G401.6 (cell line): ENCODE measurements at regions not wholly inside any gene's neighbourhood (a gene's known extent, or its start where the extent isn't known, plus 50 kb on each side); places are given as distances from the start of the nearest gene placed in this dataset.
"Not testable (repeated sequence)": the region's sequence is repeated elsewhere in the genome, so short reads cannot be mapped to it uniquely, and the experiment has no call there.

ENCODE experiments used
- FAIRE-seq: peaks from 2 replicates; lab custom pipeline; 2012; peaks lifted over from hg19 to GRCh38; lab: Jason Lieb, UNC

GRCh38 chr2:88802026-88802425 is 110.6 kb downstream of the RPIA start:
- FAIRE-seq = not testable (repeated sequence)

GRCh38 chr2:88807237-88807962 is 115.9 kb downstream of the RPIA start:
- FAIRE-seq = no peak

- FAIRE-seq = no peak
Observed at GRCh38 chr2:88808083-88808482, 116.6 kb downstream of the RPIA start.

- FAIRE-seq = no peak
Observed at GRCh38 chr2:88808652-88809051, 117.2 kb downstream of the RPIA start.

GRCh38 chr2:88809216-88809615 is 117.7 kb downstream of the RPIA start:
- FAIRE-seq = no peak

- no peak for FAIRE-seq
Observed at GRCh38 chr2:88810017-88810416, 118.5 kb downstream of the RPIA start.

GRCh38 chr2:88810488-88810887 is 119.0 kb downstream of the RPIA start:
- FAIRE-seq = no peak

GRCh38 chr2:88811233-88811632 is 119.8 kb downstream of the RPIA start:
- no peak for FAIRE-seq

GRCh38 chr2:88811681-88812080 is 120.2 kb downstream of the RPIA start:
- no peak for FAIRE-seq

GRCh38 chr2:88813612-88814011 is 122.1 kb downstream of the RPIA start:
- no peak for FAIRE-seq

- FAIRE-seq = no peak
Observed at GRCh38 chr2:88815282-88815681, 123.8 kb downstream of the RPIA start.

- FAIRE-seq = no peak
Observed at GRCh38 chr2:88815697-88816096, 124.2 kb downstream of the RPIA start.

GRCh38 chr2:88818381-88818780 is 126.9 kb downstream of the RPIA start:
- FAIRE-seq = no peak

- no peak for FAIRE-seq
Observed at GRCh38 chr2:88824951-88825350, 133.5 kb downstream of the RPIA start.

- FAIRE-seq = no peak
Observed at GRCh38 chr2:88826399-88826798, 134.9 kb downstream of the RPIA start.

- FAIRE-seq = no peak
Observed at GRCh38 chr2:88827821-88828220, 136.3 kb downstream of the RPIA start.

- FAIRE-seq = no peak
Observed at GRCh38 chr2:88828397-88829137, 137.1 kb downstream of the RPIA start.

GRCh38 chr2:88829607-88830463 is 138.4 kb downstream of the RPIA start:
- no peak for FAIRE-seq

GRCh38 chr2:88831071-88831791 is 139.8 kb downstream of the RPIA start:
- no peak for FAIRE-seq

- FAIRE-seq = no peak
Observed at GRCh38 chr2:88831792-88832248, 140.3 kb downstream of the RPIA start.

GRCh38 chr2:88832311-88832991 is 141.0 kb downstream of the RPIA start:
- FAIRE-seq = no peak

GRCh38 chr2:88832992-88833389 is 141.5 kb downstream of the RPIA start:
- FAIRE-seq = no peak
